GM21717 (cell line): ENCODE measurements at regions not wholly inside any gene's neighbourhood (a gene's known extent, or its start where the extent isn't known, plus 50 kb on each side); places are given as distances from the start of the nearest gene placed in this dataset.

ENCODE experiments used
- ATAC-seq: cut with Tn5 transposase; IDR thresholded peaks from one replicate; pipeline ENCODE4 v1.9.1; 2021; ENCODE audit warnings: mild to moderate bottlenecking, moderate library complexity; ENCODE audit not compliant: unreplicated experiment

GRCh38 chr4:133903029-133903428 is 298.6 kb downstream of the PABPC4L start:
- ATAC-seq: no peak

- ATAC-seq: no peak
Observed at GRCh38 chr4:133891011-133891410, 310.6 kb downstream of the PABPC4L start.

- ATAC-seq: no peak
Observed at GRCh38 chr4:133887723-133888122, 313.9 kb downstream of the PABPC4L start.

- no peak for ATAC-seq
Observed at GRCh38 chr4:133869486-133869885, 332.1 kb downstream of the PABPC4L start.

- no peak for ATAC-seq
Observed at GRCh38 chr4:133868856-133869255, 332.7 kb downstream of the PABPC4L start.

GRCh38 chr4:133866328-133866699 is 335.3 kb downstream of the PABPC4L start:
- no peak for ATAC-seq

- ATAC-seq: no peak
Observed at GRCh38 chr4:133865612-133866327, 335.8 kb downstream of the PABPC4L start.

GRCh38 chr4:133863153-133863552 is 338.4 kb downstream of the PABPC4L start:
- no peak for ATAC-seq

- no peak for ATAC-seq
Observed at GRCh38 chr4:133856731-133857355, 344.7 kb downstream of the PABPC4L start.

GRCh38 chr4:133855001-133855400 is 346.6 kb downstream of the PABPC4L start:
- no peak for ATAC-seq

- no peak for ATAC-seq
Observed at GRCh38 chr4:133839326-133839725, 362.3 kb downstream of the PABPC4L start.

- no peak for ATAC-seq
Observed at GRCh38 chr4:133823177-133823576, 378.4 kb downstream of the PABPC4L start.

- no peak for ATAC-seq
Observed at GRCh38 chr4:133812954-133813353, 388.6 kb downstream of the PABPC4L start.

GRCh38 chr4:133812236-133812635 is 389.4 kb downstream of the PABPC4L start:
- ATAC-seq: no peak

GRCh38 chr4:133808151-133808550 is 393.4 kb downstream of the PABPC4L start:
- no peak for ATAC-seq

- ATAC-seq: no peak
Observed at GRCh38 chr4:133803341-133803740, 398.2 kb downstream of the PABPC4L start.

- ATAC-seq: no peak
Observed at GRCh38 chr4:133802359-133803140, 399.0 kb downstream of the PABPC4L start.

GRCh38 chr4:133801883-133802282 is 399.7 kb downstream of the PABPC4L start:
- ATAC-seq: no peak

GRCh38 chr4:133800966-133801365 is 400.6 kb downstream of the PABPC4L start:
- no peak for ATAC-seq

GRCh38 chr4:133799717-133800315 is 401.8 kb downstream of the PABPC4L start:
- ATAC-seq: no peak

- ATAC-seq: no peak
Observed at GRCh38 chr4:133777661-133778060, 423.9 kb downstream of the PABPC4L start.
